HCT116 (cell line): ENCODE measurements at regions not wholly inside any gene's neighbourhood (a gene's known extent, or its start where the extent isn't known, plus 50 kb on each side); places are given as distances from the start of the nearest gene placed in this dataset.

Source experiments
- ATAC-seq: fragments of 200-7000 bp; cut with Tn5 transposase; 2 replicates; pipeline ENCODE4 v1.9.1; 2020; ENCODE audit warnings: mild to moderate bottlenecking, moderate library complexity
- BruUV-seq: library from RNA; stranded (reverse); fragments of 400-500 nt; replicated peaks from 2 replicates; lab custom pipeline; 2021; lab: Mats Ljungman, UMichigan
- CTCF ChIA-PET: fragments of 300-600 bp; sonication (Branson Sonifier 250); formaldehyde crosslinking; loops from one replicate; lab custom pipeline; 2021; ENCODE audit warnings: antibody characterized with exemption; lab: Charles Lee
- POLR2A ChIA-PET: fragments of 300-600, 350-600 bp; sonication (Branson Sonifier 250); formaldehyde crosslinking; loops from one replicate; lab custom pipeline; 2021; ENCODE audit warnings: antibody characterized with exemption; lab: Charles Lee
- RAD21 ChIA-PET, 2 experiments: fragments of 300-600 bp; sonication (Branson Sonifier 250); formaldehyde crosslinking; loops; one replicate each; lab custom pipeline; 2023; ENCODE audit warnings: low total read pairs in 2 of 2; ENCODE audit not compliant: uncharacterized antibody in 2 of 2, unreplicated experiment in 2 of 2, low non-redundant PET in 1 of 2; lab: Charles Lee
- DNase-seq: peaks from one replicate; pipeline ENCODE4 v3.0.0-alpha.2; 2010; ENCODE audit warnings: low read depth, low spot score
- H2AFZ ChIP-seq: fragments of 200-600 bp; shearing (Covaris generic), sonication (generic); 2 replicates; pipeline ENCODE4 v1.6.1; 2017; ENCODE audit warnings: low read depth, mixed run types, mixed read lengths, antibody characterized with exemption, low read length; ENCODE audit not compliant: poor library complexity, severe bottlenecking
- H3K27ac ChIP-seq: 2 replicates; pipeline ENCODE4 v1.5.1; 2012; ENCODE audit warnings: low read depth, low read length
- H3K27me3 ChIP-seq: fragments of 200-600 bp; sonication (generic); 2 replicates; pipeline ENCODE4 v1.6.1; 2016; ENCODE audit warnings: mixed run types, low read length, mixed read lengths; ENCODE audit not compliant: insufficient read depth
- H3K36me3 ChIP-seq, 2 experiments: fragments of 200-500 bp in 1 of 2; fragments of 200-600 bp in 1 of 2; sonication (Bioruptor generic) in 1 of 2; sonication (generic) in 1 of 2; 2 replicates each; pipeline versions ENCODE4 v1.5.1 to v1.6.1; 2014 to 2016; ENCODE audit warnings: low read length in 2 of 2, inconsistent platforms in 1 of 2, mixed read lengths in 1 of 2, mixed run types in 1 of 2; ENCODE audit not compliant: insufficient read depth in 2 of 2, control insufficient read depth in 1 of 2
- H3K4me1 ChIP-seq, 2 experiments: fragments of 200-600 bp in 1 of 2; sonication (generic) in 1 of 2; 2 replicates each; pipeline versions ENCODE4 v1.5.1 to v1.6.1; 2012 to 2017; ENCODE audit warnings: low read length in 2 of 2, inconsistent platforms in 1 of 2, mild to moderate bottlenecking in 1 of 2, mixed read lengths in 1 of 2, mixed run types in 1 of 2, moderate library complexity in 1 of 2; ENCODE audit not compliant: insufficient read depth in 2 of 2, control insufficient read depth in 1 of 2
- H3K4me2 ChIP-seq: fragments of 200-600 bp; sonication (generic); 2 replicates; pipeline ENCODE4 v1.6.1; 2017; ENCODE audit warnings: mixed run types, low read length, mixed read lengths
- H3K4me3 ChIP-seq, 2 experiments: fragments of 200-600 bp in 1 of 2; sonication (generic) in 1 of 2; replicated peaks in 1 of 2; 2 replicates each; pipeline ENCODE4 v1.5.1; 2011 to 2016; ENCODE audit warnings: low read length in 2 of 2, control low read depth in 1 of 2, low read depth in 1 of 2, mild to moderate bottlenecking in 1 of 2, mixed read lengths in 1 of 2, mixed run types in 1 of 2
- H3K79me2 ChIP-seq: fragments of 200-600 bp; sonication (generic); 2 replicates; pipeline ENCODE4 v1.6.1; 2017; ENCODE audit warnings: mild to moderate bottlenecking, mixed run types, low read length, moderate library complexity, mixed read lengths; ENCODE audit not compliant: insufficient read depth
- H3K9ac ChIP-seq: fragments of 200-600 bp; sonication (generic); 2 replicates; pipeline ENCODE4 v1.6.1; 2016; ENCODE audit warnings: low read length, mixed read lengths
- H3K9me2 ChIP-seq: fragments of 200-600 bp; sonication (generic), shearing (Covaris generic); 2 replicates; pipeline ENCODE4 v1.6.1; 2017; ENCODE audit warnings: mixed run types, mild to moderate bottlenecking, moderate library complexity; ENCODE audit not compliant: insufficient read depth
- H3K9me3 ChIP-seq, 2 experiments: fragments of 200-500 bp in 1 of 2; fragments of 200-600 bp in 1 of 2; sonication (Bioruptor generic) in 1 of 2; sonication (generic) in 1 of 2; 2 replicates each; pipeline ENCODE4 v1.6.1; 2014 to 2017; ENCODE audit warnings: low read length in 2 of 2, mixed read lengths in 2 of 2, inconsistent platforms in 1 of 2, low read depth in 1 of 2, mild to moderate bottlenecking in 1 of 2, mixed run types in 1 of 2, moderate library complexity in 1 of 2; ENCODE audit not compliant: control insufficient read depth in 1 of 2, insufficient read depth in 1 of 2
- H4K20me1 ChIP-seq: fragments of 200-600 bp; sonication (generic), shearing (Covaris generic); 2 replicates; pipeline ENCODE4 v1.6.1; 2017; ENCODE audit warnings: mixed run types, mild to moderate bottlenecking, moderate library complexity; ENCODE audit not compliant: insufficient read depth
- ATF3 ChIP-seq: IDR thresholded peaks from 2 replicates; pipeline ENCODE4 v1.6.1; 2012
- CEBPB ChIP-seq: IDR thresholded peaks from 2 replicates; pipeline ENCODE4 v1.6.1; 2012; ENCODE audit warnings: low read depth
- EGR1 ChIP-seq: IDR thresholded peaks from 2 replicates; pipeline ENCODE4 v1.6.1; 2012; ENCODE audit warnings: low read depth
- ELF1 ChIP-seq: IDR thresholded peaks from 2 replicates; pipeline ENCODE4 v1.6.1; 2012; ENCODE audit warnings: low read depth, borderline replicate concordance
- FOSL1 ChIP-seq: IDR thresholded peaks from 2 replicates; pipeline ENCODE4 v1.6.1; 2012; ENCODE audit warnings: low read depth
- RAD21 ChIP-seq: IDR thresholded peaks from 2 replicates; pipeline ENCODE4 v1.6.1; 2012; ENCODE audit warnings: low read depth, mild to moderate bottlenecking
- REST ChIP-seq: IDR thresholded peaks from 2 replicates; pipeline ENCODE4 v1.6.1; 2012; ENCODE audit warnings: low read depth
- YY1 ChIP-seq: IDR thresholded peaks from 2 replicates; pipeline ENCODE4 v1.6.1; 2011; ENCODE audit warnings: low read length, low read depth, moderate library complexity, mild to moderate bottlenecking; ENCODE audit not compliant: insufficient replicate concordance; ENCODE audit errors: extremely low read depth
- ZNF274 ChIP-seq: fragments of 200-500 bp; sonication (Bioruptor generic); IDR thresholded peaks from 2 replicates; pipeline ENCODE4 v1.6.1; 2014; ENCODE audit warnings: mild to moderate bottlenecking, low read depth, low read length, inconsistent platforms
- intact Hi-C: fragments of 100-400 bp; cut with micrococcal nuclease; formaldehyde crosslinking; loops from 2 replicates; pipeline ENCODE4 v1.10.0; 2022
- TF ChIP-seq, protein P1 (sequence below): IDR thresholded peaks from 2 replicates; pipeline ENCODE4 v1.6.1; 2011; ENCODE audit warnings: mild to moderate bottlenecking, low read length, moderate library complexity; ENCODE audit not compliant: insufficient replicate concordance; ENCODE audit errors: extremely low read depth

- intact Hi-C loops, result no loop called here
- DNase-seq, result peak; percentile 4
- no peak for TF ChIP-seq ZNF274
- TF ChIP-seq YY1, result no peak
- no peak for TF ChIP-seq ELF1
- TF ChIP-seq, protein P1, sequence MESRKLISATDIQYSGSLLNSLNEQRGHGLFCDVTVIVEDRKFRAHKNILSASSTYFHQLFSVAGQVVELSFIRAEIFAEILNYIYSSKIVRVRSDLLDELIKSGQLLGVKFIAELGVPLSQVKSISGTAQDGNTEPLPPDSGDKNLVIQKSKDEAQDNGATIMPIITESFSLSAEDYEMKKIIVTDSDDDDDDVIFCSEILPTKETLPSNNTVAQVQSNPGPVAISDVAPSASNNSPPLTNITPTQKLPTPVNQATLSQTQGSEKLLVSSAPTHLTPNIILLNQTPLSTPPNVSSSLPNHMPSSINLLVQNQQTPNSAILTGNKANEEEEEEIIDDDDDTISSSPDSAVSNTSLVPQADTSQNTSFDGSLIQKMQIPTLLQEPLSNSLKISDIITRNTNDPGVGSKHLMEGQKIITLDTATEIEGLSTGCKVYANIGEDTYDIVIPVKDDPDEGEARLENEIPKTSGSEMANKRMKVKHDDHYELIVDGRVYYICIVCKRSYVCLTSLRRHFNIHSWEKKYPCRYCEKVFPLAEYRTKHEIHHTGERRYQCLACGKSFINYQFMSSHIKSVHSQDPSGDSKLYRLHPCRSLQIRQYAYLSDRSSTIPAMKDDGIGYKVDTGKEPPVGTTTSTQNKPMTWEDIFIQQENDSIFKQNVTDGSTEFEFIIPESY, result no peak
- Histone ChIP-seq H3K79me2 (no peaks in the 10 kb centered on the region), H3K27me3 (no peaks in the 10 kb centered on the region), H3K4me2 (peak overlapping the region; percentile 32; the same call in 1 of the 2 replicates), H3K27ac (no peak overlapping the region), H2AFZ (peak overlapping the region; percentile 96), H3K36me3 (no peaks in the 10 kb centered on the region), H3K4me3 (no peak overlapping the region), H3K9me2 (no peaks in the 10 kb centered on the region), H3K9me3 (no peaks in the 10 kb centered on the region), H4K20me1 (no peaks in the 10 kb centered on the region), H3K9ac (no peak overlapping the region), H3K4me1 (peaks cover 0 to 9% of the 10 kb centered on the region in 2 experiments; a peak in 2 of 4 replicates)
- no TSS peak for BruUV-seq
- ATAC-seq, result 0 out of 2 replicates have a peak, but pooled peaks have one; percentile 44
- RAD21 ChIA-PET, result no interaction called here
- POLR2A ChIA-PET, result no interaction called here
- CTCF ChIA-PET, result no interaction called here
These were observed 633.0 kb upstream of the FAM241A start for GRCh38 chr4:111512081-111512783.

- H3K27ac ChIP-seq, result no peak overlapping the region
- H3K9ac ChIP-seq, result no peak overlapping the region
- H3K4me1 ChIP-seq, result no peaks in the 10 kb centered on the region
- ChIA-PET RAD21 (no interaction called here), CTCF (no interaction called here), POLR2A (no interaction called here)
- no peak overlapping the region for H2AFZ ChIP-seq
- no peaks in the 10 kb centered on the region for H3K27me3 ChIP-seq
- no TSS peak for BruUV-seq
- H3K4me2 ChIP-seq, result no peak overlapping the region
- no peak for ATAC-seq
- no peaks in the 10 kb centered on the region for H3K79me2 ChIP-seq
- no peaks in the 10 kb centered on the region for H4K20me1 ChIP-seq
- intact Hi-C loops, result no loop called here
- H3K9me3 ChIP-seq, result no peaks in the 10 kb centered on the region
- H3K9me2 ChIP-seq, result no peaks in the 10 kb centered on the region
- no peak for DNase-seq
- H3K36me3 ChIP-seq, result no peaks in the 10 kb centered on the region
- no peak overlapping the region for H3K4me3 ChIP-seq
- TF ChIP-seq REST, result no peak
- TF ChIP-seq ATF3, result no peak
- TF ChIP-seq EGR1, result no peak
- no peak for TF ChIP-seq RAD21
- no peak for TF ChIP-seq FOSL1
- TF ChIP-seq, protein P1, result no peak
- TF ChIP-seq CEBPB, result no peak
These were observed 625.6 kb upstream of the FAM241A start for GRCh38 chr4:111519683-111520082.
